ENCODE measurements at regions not wholly inside any gene's neighbourhood (a gene's known extent, or its start where the extent isn't known, plus 50 kb on each side); places are given as distances from the start of the nearest gene placed in this dataset.

- ATAC-seq (no peak), DNase-seq (ENCODE audit: low read depth, low spot score) (no peak)
- H3K9me2 ChIP-seq (ENCODE audit: insufficient read depth): no peaks in the 10 kb centered on the region
- H3K9me3 ChIP-seq (ENCODE audit: control insufficient read depth in 1 of 2, insufficient read depth in 1 of 2, low read depth in 1 of 2, low read length in 2 of 2): no peaks in the 10 kb centered on the region; a peak in 1 of 4 replicates
- H3K27ac ChIP-seq (ENCODE audit: low read depth, low read length): no peak overlapping the region
- no TSS peak for BruUV-seq (replicated peaks)
- no peak overlapping the region for H2AFZ ChIP-seq (ENCODE audit: low read depth, low read length, poor library complexity, severe bottlenecking)
- no peaks in the 10 kb centered on the region for H3K4me1 ChIP-seq (ENCODE audit: control insufficient read depth in 1 of 2, insufficient read depth in 2 of 2, low read length in 2 of 2)
- ChIA-PET CTCF (interaction anchor here (0.6 kb wide), 1 partner anchor 216 kb away, joined by 4 read pairs; no protein-coding TSS in a partner anchor), RAD21 (ENCODE audit: low non-redundant PET in 1 of 2, low total read pairs in 2 of 2, uncharacterized antibody in 2 of 2, unreplicated experiment in 2 of 2) (no interaction called here), POLR2A (no interaction called here)
- H3K9ac ChIP-seq (ENCODE audit: low read length): no peak overlapping the region
- intact Hi-C loops (cut with micrococcal nuclease): loop anchor here (1.0 kb wide), 1 partner anchor 1231 kb away; no protein-coding TSS in a partner anchor
- no peaks in the 10 kb centered on the region for H3K27me3 ChIP-seq (ENCODE audit: insufficient read depth, low read length)
- no peak overlapping the region for H3K4me2 ChIP-seq (ENCODE audit: low read length)
- H3K79me2 ChIP-seq (ENCODE audit: insufficient read depth, low read length): no peaks in the 10 kb centered on the region
- H3K36me3 ChIP-seq (ENCODE audit: control insufficient read depth in 1 of 2, insufficient read depth in 2 of 2, low read length in 2 of 2): no peaks in the 10 kb centered on the region
- H3K4me3 ChIP-seq (replicated peaks in 1 of 2; ENCODE audit: low read depth in 1 of 2, low read length in 2 of 2): no peak overlapping the region
- TF ChIP-seq, protein P1, sequence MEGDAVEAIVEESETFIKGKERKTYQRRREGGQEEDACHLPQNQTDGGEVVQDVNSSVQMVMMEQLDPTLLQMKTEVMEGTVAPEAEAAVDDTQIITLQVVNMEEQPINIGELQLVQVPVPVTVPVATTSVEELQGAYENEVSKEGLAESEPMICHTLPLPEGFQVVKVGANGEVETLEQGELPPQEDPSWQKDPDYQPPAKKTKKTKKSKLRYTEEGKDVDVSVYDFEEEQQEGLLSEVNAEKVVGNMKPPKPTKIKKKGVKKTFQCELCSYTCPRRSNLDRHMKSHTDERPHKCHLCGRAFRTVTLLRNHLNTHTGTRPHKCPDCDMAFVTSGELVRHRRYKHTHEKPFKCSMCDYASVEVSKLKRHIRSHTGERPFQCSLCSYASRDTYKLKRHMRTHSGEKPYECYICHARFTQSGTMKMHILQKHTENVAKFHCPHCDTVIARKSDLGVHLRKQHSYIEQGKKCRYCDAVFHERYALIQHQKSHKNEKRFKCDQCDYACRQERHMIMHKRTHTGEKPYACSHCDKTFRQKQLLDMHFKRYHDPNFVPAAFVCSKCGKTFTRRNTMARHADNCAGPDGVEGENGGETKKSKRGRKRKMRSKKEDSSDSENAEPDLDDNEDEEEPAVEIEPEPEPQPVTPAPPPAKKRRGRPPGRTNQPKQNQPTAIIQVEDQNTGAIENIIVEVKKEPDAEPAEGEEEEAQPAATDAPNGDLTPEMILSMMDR (IDR thresholded peaks at IDR 0.05 in 2 of 3, conservative IDR thresholded peaks at IDR 0.05 in 1 of 3; ENCODE audit: borderline replicate concordance in 1 of 3, insufficient read depth in 1 of 3, low read depth in 2 of 3, low read length in 2 of 3): peak in 2 of 3 experiments; percentile 29 to 58; a peak in 3 of 6 replicates
- TF ChIP-seq RAD21 (IDR thresholded peaks at IDR 0.05; ENCODE audit: low read depth) (peak; percentile 15; the same call in 1 of the 2 replicates), CEBPB (IDR thresholded peaks at IDR 0.05; ENCODE audit: low read depth) (no peak)
- H4K20me1 ChIP-seq (ENCODE audit: insufficient read depth): no peaks in the 10 kb centered on the region
These were observed 338.3 kb upstream of the CHD6 start for GRCh38 chr20:41956338-41957074.

- ChIA-PET POLR2A (no interaction called here), RAD21 (ENCODE audit: low non-redundant PET in 1 of 2, low total read pairs in 2 of 2, uncharacterized antibody in 2 of 2, unreplicated experiment in 2 of 2) (no interaction called here), CTCF (no interaction called here)
- ATAC-seq: no peak
- Histone ChIP-seq H3K4me3 (replicated peaks in 1 of 2; ENCODE audit: low read depth in 1 of 2, low read length in 2 of 2) (no peak overlapping the region), H2AFZ (ENCODE audit: low read depth, low read length, poor library complexity, severe bottlenecking) (no peak overlapping the region), H3K9me2 (ENCODE audit: insufficient read depth) (no peaks in the 10 kb centered on the region), H3K9me3 (ENCODE audit: control insufficient read depth in 1 of 2, insufficient read depth in 1 of 2, low read depth in 1 of 2, low read length in 2 of 2) (no peaks in the 10 kb centered on the region; a peak in 2 of 4 replicates), H4K20me1 (ENCODE audit: insufficient read depth) (no peaks in the 10 kb centered on the region), H3K4me2 (ENCODE audit: low read length) (no peak overlapping the region), H3K36me3 (ENCODE audit: control insufficient read depth in 1 of 2, insufficient read depth in 2 of 2, low read length in 2 of 2) (no peaks in the 10 kb centered on the region), H3K27ac (ENCODE audit: low read depth, low read length) (no peak overlapping the region), H3K79me2 (ENCODE audit: insufficient read depth, low read length) (no peaks in the 10 kb centered on the region), H3K27me3 (ENCODE audit: insufficient read depth, low read length) (no peaks in the 10 kb centered on the region), H3K9ac (ENCODE audit: low read length) (no peak overlapping the region), H3K4me1 (ENCODE audit: control insufficient read depth in 1 of 2, insufficient read depth in 2 of 2, low read length in 2 of 2) (no peaks in the 10 kb centered on the region)
- DNase-seq (ENCODE audit: low read depth, low spot score): no peak
- intact Hi-C loops (cut with micrococcal nuclease): no loop called here
- no TSS peak for BruUV-seq (replicated peaks)
- TF ChIP-seq ZNF274 (IDR thresholded peaks at IDR 0.05; ENCODE audit: low read depth, low read length) (no peak), ZFX (IDR thresholded peaks at IDR 0.05) (no peak), CEBPB (IDR thresholded peaks at IDR 0.05; ENCODE audit: low read depth) (no peak), RAD21 (IDR thresholded peaks at IDR 0.05; ENCODE audit: low read depth) (no peak), ATF3 (IDR thresholded peaks at IDR 0.05) (no peak), FOSL1 (IDR thresholded peaks at IDR 0.05; ENCODE audit: low read depth) (no peak), SIN3A (IDR thresholded peaks at IDR 0.05; ENCODE audit: low read depth) (no peak), POLR2A (IDR thresholded peaks at IDR 0.05; ENCODE audit: borderline replicate concordance, extremely low read depth, insufficient read depth, insufficient read length) (no peak), EGR1 (IDR thresholded peaks at IDR 0.05; ENCODE audit: low read depth) (no peak), POLR2AphosphoS5 (IDR thresholded peaks at IDR 0.05; ENCODE audit: low read depth, low read length) (no peak), EZH2phosphoT487 (IDR thresholded peaks at IDR 0.05; ENCODE audit: borderline replicate concordance) (no peak), CBX3 (IDR thresholded peaks at IDR 0.05; ENCODE audit: low read depth) (no peak), YY1 (IDR thresholded peaks at IDR 0.05; ENCODE audit: extremely low read depth, insufficient replicate concordance, low read depth, low read length) (no peak), EZH2 (IDR thresholded peaks at IDR 0.05) (no peak)
- TF ChIP-seq, protein P1 (IDR thresholded peaks at IDR 0.05 in 2 of 3, conservative IDR thresholded peaks at IDR 0.05 in 1 of 3; ENCODE audit: borderline replicate concordance in 1 of 3, insufficient read depth in 1 of 3, low read depth in 2 of 3, low read length in 2 of 3): no peak
These were observed 334.0 kb upstream of the CHD6 start for GRCh38 chr20:41952166-41952565.
